ENCODE measurements at regions not wholly inside any gene's neighbourhood (a gene's known extent, or its start where the extent isn't known, plus 50 kb on each side); places are given as distances from the start of the nearest gene placed in this dataset.
A peak's percentile ranks its signal among the peaks of the same experiment; 100 is the strongest.

- DNase-seq, result peak; percentile 98
Measured at GRCh38 chr1:244970744-244971551, 106.6 kb upstream of the HNRNPU start.

DNA sequence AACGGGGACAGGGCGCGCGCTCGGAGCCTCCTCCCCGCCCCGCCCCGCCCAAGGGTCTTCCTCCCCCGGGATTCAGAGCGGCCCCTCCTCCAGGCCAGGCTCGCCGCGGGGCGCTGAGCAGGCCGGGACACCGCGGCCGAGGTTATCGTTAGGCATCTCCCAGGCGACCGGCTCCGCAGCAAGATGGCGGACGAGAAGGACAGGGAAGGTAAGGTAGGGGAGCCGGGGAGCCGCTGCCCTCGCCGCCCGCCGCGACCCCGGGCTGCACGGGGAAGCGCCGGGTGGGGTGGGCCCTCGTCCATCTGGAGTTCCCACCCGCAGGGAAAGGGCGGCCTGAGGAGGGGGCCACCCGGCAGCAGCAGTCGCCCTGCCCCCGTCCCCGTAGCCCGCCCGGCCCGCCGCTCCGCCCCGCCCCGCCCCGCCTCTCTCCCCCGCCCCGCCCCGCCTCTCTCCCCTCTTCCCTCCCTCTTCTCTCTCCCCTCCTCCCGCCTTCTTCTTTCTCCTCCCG, 105.9 kb upstream of the HNRNPU start:
- DNase-seq, result no peak

GRCh38 chr1:244969355-244970235, 105.3 kb upstream of the HNRNPU start:
- DNase-seq, result peak; percentile 92

DNA sequence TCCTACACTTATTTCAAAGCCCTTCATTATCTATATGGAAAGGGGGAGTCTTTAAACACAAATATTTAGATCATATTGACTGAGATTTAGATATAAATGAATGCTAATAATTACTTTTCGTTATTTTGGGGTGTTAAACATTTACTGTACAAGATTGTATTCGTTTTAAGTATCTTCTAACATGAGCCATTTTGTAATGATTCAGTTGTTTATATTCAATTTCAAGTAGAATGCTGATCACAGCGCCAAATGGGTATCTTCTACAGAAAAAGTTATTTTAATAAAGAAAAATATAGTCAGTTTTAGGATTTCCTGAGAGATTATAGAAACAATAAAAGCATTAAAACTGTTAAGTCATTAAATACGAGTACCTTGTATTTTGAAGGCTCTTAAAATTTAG, 104.5 kb upstream of the HNRNPU start:
- DNase-seq, result no peak

DNA sequence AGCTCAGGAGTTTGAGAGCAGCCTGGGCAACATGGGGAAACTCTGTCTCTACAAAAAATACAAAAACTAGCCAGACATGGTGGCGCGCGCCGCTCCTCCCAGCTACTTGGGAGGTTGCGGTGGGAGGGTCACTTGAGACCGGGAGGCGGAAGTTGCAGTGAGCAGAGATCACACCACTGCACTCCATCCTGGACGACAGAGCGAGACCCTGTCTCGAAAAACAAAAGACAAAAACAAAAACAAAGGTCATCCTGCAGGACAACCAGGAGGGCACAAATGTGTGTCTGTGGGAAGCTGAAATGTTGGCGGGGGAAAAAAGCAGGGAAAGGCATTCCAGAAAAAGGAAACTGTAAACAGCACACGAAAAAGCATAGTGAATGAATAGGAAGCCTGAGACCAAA, 104.1 kb upstream of the HNRNPU start:
- DNase-seq, result no peak

- no peak for DNase-seq
Measured at GRCh38 chr1:244967159-244967558, 102.8 kb upstream of the HNRNPU start.

- no peak for DNase-seq
Measured at GRCh38 chr1:244965185-244966030, 101.1 kb upstream of the HNRNPU start.

- DNase-seq, result no peak
Measured at GRCh38 chr1:244964112-244964971, 100.0 kb upstream of the HNRNPU start.

- DNase-seq, result no peak
Measured at GRCh38 chr1:244963231-244963826, 99.0 kb upstream of the HNRNPU start.

- DNase-seq, result peak; percentile 42
Measured at GRCh38 chr1:244962130-244962529, 97.8 kb upstream of the HNRNPU start.

DNA sequence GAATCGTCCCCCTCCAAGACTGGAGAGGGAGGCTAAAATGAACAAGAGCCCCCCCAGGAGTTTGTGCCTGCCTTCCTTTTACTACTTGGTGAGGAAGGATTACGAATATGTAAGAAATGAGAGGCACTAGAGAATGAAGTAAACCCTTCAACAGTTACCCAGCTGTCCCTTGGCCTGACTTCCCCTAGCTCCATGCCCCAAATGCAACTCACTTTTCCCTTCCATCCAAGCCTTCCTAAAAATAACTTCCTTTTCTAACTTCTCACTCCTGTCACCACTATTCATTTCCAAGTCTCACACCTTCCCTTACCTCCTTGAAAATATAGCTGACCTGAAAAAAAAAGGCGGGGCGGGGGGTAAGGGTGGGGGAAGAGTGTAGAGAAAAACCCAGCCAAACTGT, 96.6 kb upstream of the HNRNPU start:
- DNase-seq, result no peak

- no peak for DNase-seq
Measured at GRCh38 chr1:244958593-244958992, 94.2 kb upstream of the HNRNPU start.

DNA sequence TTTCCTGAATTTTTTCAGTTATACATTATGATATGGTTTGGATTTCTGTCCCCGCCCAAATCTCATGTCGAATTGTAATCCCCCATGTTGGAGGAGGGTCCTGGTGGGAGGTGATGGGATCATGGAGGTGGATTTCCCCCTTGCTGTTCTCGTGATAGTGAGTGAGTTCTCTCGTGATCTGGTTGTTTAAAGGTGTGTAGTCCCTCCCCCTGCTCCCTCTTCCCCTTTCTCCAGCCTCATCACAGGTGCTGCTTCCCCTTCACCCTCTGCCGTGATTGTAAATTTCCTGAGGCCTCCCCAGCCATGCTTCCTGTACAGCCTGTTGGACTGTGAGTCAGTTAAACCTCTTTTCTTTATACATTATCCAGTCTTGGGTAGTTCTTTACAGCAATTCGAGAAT, 93.2 kb upstream of the HNRNPU start:
- DNase-seq, result no peak

GRCh38 chr1:244957122-244957521, 92.8 kb upstream of the HNRNPU start:
- no peak for DNase-seq

GRCh38 chr1:244955661-244956060, 91.3 kb upstream of the HNRNPU start:
- DNase-seq, result no peak

- DNase-seq, result no peak
Measured at GRCh38 chr1:244954359-244954758, 90.0 kb upstream of the HNRNPU start.

- DNase-seq, result no peak
Measured at GRCh38 chr1:244953901-244954300, 89.6 kb upstream of the HNRNPU start.

- DNase-seq, result no peak
Measured at GRCh38 chr1:244952940-244953339, 88.6 kb upstream of the HNRNPU start.

GRCh38 chr1:244952280-244952933, 88.1 kb upstream of the HNRNPU start:
- DNase-seq, result no peak

GRCh38 chr1:244948416-244948815, 84.1 kb upstream of the HNRNPU start:
- no peak for DNase-seq

Measured in hindlimb muscle (tissue), 1 donor.